ENCODE measurements at regions not wholly inside any gene's neighbourhood (a gene's known extent, or its start where the extent isn't known, plus 50 kb on each side); places are given as distances from the start of the nearest gene placed in this dataset.

- Mint-ChIP-seq H3K4me3 (no peak overlapping the region), H3K4me1 (no peaks in the 10 kb centered on the region), H3K36me3 (no peaks in the 10 kb centered on the region), H3K27ac (no peak overlapping the region), H3K9me3 (peaks cover 8 to 33% (median 27%) of the 10 kb centered on the region in 7 donors), H3K27me3 (ENCODE audit: low read depth in 3 of 3) (peaks cover 0 to 2% (median 0%) of the 10 kb centered on the region in 3 donors)
- H3K27ac ChIP-seq (ENCODE audit: low read depth in 1 of 2, low read length in 2 of 2) = no peak overlapping the region
- no peak overlapping the region for H3K4me2 ChIP-seq (replicated peaks; ENCODE audit: extremely low read depth, low read length, poor library complexity, severe bottlenecking)
- H2AFZ ChIP-seq (ENCODE audit: insufficient read depth, low read depth, low read length, poor library complexity, severe bottlenecking) = no peak overlapping the region
- no peaks in the 10 kb centered on the region for H3K79me2 ChIP-seq (ENCODE audit: insufficient read depth, low read length)
- no peaks in the 10 kb centered on the region for H4K20me1 ChIP-seq (ENCODE audit: insufficient read depth, low read length)
- H3K27me3 ChIP-seq (ENCODE audit: control insufficient read depth in 2 of 2, insufficient read depth in 2 of 2, low read length in 2 of 2) = no peaks in the 10 kb centered on the region
- peaks cover 18 to 25% of the 10 kb centered on the region in 2 donors for H3K9me3 ChIP-seq (replicated peaks in 1 of 2; ENCODE audit: control insufficient read depth in 1 of 2, insufficient read depth in 1 of 2, low read length in 2 of 2)
- H3K4me1 ChIP-seq (ENCODE audit: control insufficient read depth in 1 of 2, insufficient read depth in 2 of 2, low read length in 2 of 2) = no peaks in the 10 kb centered on the region
- intact Hi-C loops (cut with micrococcal nuclease) = no loop called here
- H3K9ac ChIP-seq (ENCODE audit: insufficient read depth, low read length, poor library complexity, severe bottlenecking) = no peak overlapping the region
- no CpG with 5 or more reads among the region's 2 CpGs for WGBS (ENCODE audit: insufficient coverage)
- H3K4me3 ChIP-seq (replicated peaks in 1 of 3; ENCODE audit: low read depth in 2 of 3, low read length in 3 of 3) = no peak overlapping the region
- TF ChIP-seq CTCF (IDR thresholded peaks at IDR 0.05) = no peak
- H3K36me3 ChIP-seq (replicated peaks in 1 of 2; ENCODE audit: control insufficient read depth in 1 of 2, insufficient read depth in 2 of 2, low read length in 2 of 2) = no peaks in the 10 kb centered on the region
- DNase-seq = no peak
Observed at GRCh38 chr10:44154956-44155355, 229.9 kb downstream of the CXCL12 start.

GRCh38 chr10:44153918-44154670 lies 230.8 kb downstream of the CXCL12 start:
- intact Hi-C loops (cut with micrococcal nuclease) = no loop called here
- no peak overlapping the region for H2AFZ ChIP-seq (ENCODE audit: insufficient read depth, low read depth, low read length, poor library complexity, severe bottlenecking)
- H3K9me3 ChIP-seq (replicated peaks in 1 of 2; ENCODE audit: control insufficient read depth in 1 of 2, insufficient read depth in 1 of 2, low read length in 2 of 2) = peaks cover 18 to 25% of the 10 kb centered on the region in 2 donors
- no peaks in the 10 kb centered on the region for H3K36me3 Mint-ChIP-seq
- no peak overlapping the region for H3K4me2 ChIP-seq (replicated peaks; ENCODE audit: extremely low read depth, low read length, poor library complexity, severe bottlenecking)
- no peak overlapping the region for H3K27ac Mint-ChIP-seq
- H3K4me3 Mint-ChIP-seq = no peak overlapping the region
- peaks cover 0 to 2% (median 0%) of the 10 kb centered on the region in 3 donors for H3K27me3 Mint-ChIP-seq (ENCODE audit: low read depth in 3 of 3)
- no CpG with 5 or more reads among the region's 5 CpGs for WGBS (ENCODE audit: insufficient coverage)
- H3K4me1 ChIP-seq (ENCODE audit: control insufficient read depth in 1 of 2, insufficient read depth in 2 of 2, low read length in 2 of 2) = no peaks in the 10 kb centered on the region
- H3K4me1 Mint-ChIP-seq = no peaks in the 10 kb centered on the region
- H3K9ac ChIP-seq (ENCODE audit: insufficient read depth, low read length, poor library complexity, severe bottlenecking) = no peak overlapping the region
- no peaks in the 10 kb centered on the region for H3K36me3 ChIP-seq (replicated peaks in 1 of 2; ENCODE audit: control insufficient read depth in 1 of 2, insufficient read depth in 2 of 2, low read length in 2 of 2)
- no peaks in the 10 kb centered on the region for H4K20me1 ChIP-seq (ENCODE audit: insufficient read depth, low read length)
- TF ChIP-seq CTCF (IDR thresholded peaks at IDR 0.05) = no peak
- H3K27ac ChIP-seq (ENCODE audit: low read depth in 1 of 2, low read length in 2 of 2) = no peak overlapping the region
- H3K4me3 ChIP-seq (replicated peaks in 1 of 3; ENCODE audit: low read depth in 2 of 3, low read length in 3 of 3) = no peak overlapping the region
- no peaks in the 10 kb centered on the region for H3K27me3 ChIP-seq (ENCODE audit: control insufficient read depth in 2 of 2, insufficient read depth in 2 of 2, low read length in 2 of 2)
- no peaks in the 10 kb centered on the region for H3K79me2 ChIP-seq (ENCODE audit: insufficient read depth, low read length)
- H3K9me3 Mint-ChIP-seq = peaks cover 8 to 37% (median 31%) of the 10 kb centered on the region in 7 donors
- no peak for DNase-seq
